ENCODE measurements at regions not wholly inside any gene's neighbourhood (a gene's known extent, or its start where the extent isn't known, plus 50 kb on each side); places are given as distances from the start of the nearest gene placed in this dataset.

DNA sequence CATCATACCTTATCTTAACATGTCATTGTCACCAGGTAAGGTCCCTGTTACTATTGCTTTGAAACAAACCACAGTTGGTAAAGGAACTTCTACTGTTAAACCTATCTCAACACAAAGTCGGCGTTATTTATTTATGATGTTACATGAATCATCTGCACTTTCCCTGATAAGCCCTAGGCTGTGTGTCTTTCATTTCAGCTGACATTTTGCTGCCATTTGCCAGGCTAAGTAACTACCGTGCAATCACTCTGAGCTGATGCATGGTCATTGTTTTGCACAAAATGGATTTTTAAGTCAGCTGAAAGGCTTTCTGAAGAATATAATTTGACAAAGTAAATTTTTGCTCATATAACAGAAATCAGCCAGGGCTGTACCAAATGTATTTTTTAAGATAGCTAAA lies 546.5 kb downstream of the ZNF608 start:
- Histone ChIP-seq H3K27ac (no peak overlapping the region), H3K36me3 (replicated peaks) (no peaks in the 10 kb centered on the region), H3K27me3 (replicated peaks) (no peaks in the 10 kb centered on the region), H3K4me3 (ENCODE audit: low read depth, low read length) (no peak overlapping the region)
- TF ChIP-seq, protein P1, sequence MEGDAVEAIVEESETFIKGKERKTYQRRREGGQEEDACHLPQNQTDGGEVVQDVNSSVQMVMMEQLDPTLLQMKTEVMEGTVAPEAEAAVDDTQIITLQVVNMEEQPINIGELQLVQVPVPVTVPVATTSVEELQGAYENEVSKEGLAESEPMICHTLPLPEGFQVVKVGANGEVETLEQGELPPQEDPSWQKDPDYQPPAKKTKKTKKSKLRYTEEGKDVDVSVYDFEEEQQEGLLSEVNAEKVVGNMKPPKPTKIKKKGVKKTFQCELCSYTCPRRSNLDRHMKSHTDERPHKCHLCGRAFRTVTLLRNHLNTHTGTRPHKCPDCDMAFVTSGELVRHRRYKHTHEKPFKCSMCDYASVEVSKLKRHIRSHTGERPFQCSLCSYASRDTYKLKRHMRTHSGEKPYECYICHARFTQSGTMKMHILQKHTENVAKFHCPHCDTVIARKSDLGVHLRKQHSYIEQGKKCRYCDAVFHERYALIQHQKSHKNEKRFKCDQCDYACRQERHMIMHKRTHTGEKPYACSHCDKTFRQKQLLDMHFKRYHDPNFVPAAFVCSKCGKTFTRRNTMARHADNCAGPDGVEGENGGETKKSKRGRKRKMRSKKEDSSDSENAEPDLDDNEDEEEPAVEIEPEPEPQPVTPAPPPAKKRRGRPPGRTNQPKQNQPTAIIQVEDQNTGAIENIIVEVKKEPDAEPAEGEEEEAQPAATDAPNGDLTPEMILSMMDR (IDR thresholded peaks at IDR 0.05; ENCODE audit: low read depth, low read length, missing control alignments) = no peak
- peak; percentile 9 for DNase-seq
- in situ Hi-C loops (cut with HindIII; ENCODE audit: low pct_ligation_motif_present, low sequenced_read_pairs) = no loop called here

DNA sequence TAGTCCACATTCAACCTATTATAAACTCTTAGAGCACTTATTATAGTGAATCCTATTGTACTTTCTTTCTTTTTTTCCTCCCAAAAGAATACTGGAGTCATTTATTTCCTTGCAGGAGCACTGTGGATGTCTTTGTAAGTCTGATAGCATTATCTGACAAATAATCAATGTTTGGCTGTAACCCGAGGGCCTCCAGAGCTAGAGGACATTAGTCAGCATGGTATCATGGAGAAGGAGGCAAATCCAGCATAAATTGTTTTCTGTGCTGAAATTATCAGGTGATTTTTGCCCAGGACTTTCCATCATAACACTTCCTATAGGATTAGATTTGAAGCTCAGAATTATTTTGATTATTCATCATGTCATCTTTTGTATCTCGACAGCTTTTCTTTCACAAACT lies 551.0 kb downstream of the ZNF608 start:
- H3K36me3 ChIP-seq (replicated peaks) = no peaks in the 10 kb centered on the region
- in situ Hi-C loops (cut with HindIII; ENCODE audit: low pct_ligation_motif_present, low sequenced_read_pairs) = no loop called here
- TF ChIP-seq, protein P1 (IDR thresholded peaks at IDR 0.05; ENCODE audit: low read depth, low read length, missing control alignments) = no peak
- DNase-seq = no peak
- H3K4me3 ChIP-seq (ENCODE audit: low read depth, low read length) = no peak overlapping the region
- H3K27ac ChIP-seq = no peak overlapping the region
- H3K27me3 ChIP-seq (replicated peaks) = no peaks in the 10 kb centered on the region

- Histone ChIP-seq H3K27ac (no peak overlapping the region), H3K36me3 (replicated peaks) (no peaks in the 10 kb centered on the region), H3K27me3 (replicated peaks) (no peaks in the 10 kb centered on the region), H3K4me3 (ENCODE audit: low read depth, low read length) (no peak overlapping the region)
- DNase-seq = no peak
- TF ChIP-seq, protein P1 (IDR thresholded peaks at IDR 0.05; ENCODE audit: low read depth, low read length, missing control alignments) = no peak
- in situ Hi-C loops (cut with HindIII; ENCODE audit: low pct_ligation_motif_present, low sequenced_read_pairs) = no loop called here
Observed at GRCh38 chr5:124194282-124194681, 552.2 kb downstream of the ZNF608 start.

DNA sequence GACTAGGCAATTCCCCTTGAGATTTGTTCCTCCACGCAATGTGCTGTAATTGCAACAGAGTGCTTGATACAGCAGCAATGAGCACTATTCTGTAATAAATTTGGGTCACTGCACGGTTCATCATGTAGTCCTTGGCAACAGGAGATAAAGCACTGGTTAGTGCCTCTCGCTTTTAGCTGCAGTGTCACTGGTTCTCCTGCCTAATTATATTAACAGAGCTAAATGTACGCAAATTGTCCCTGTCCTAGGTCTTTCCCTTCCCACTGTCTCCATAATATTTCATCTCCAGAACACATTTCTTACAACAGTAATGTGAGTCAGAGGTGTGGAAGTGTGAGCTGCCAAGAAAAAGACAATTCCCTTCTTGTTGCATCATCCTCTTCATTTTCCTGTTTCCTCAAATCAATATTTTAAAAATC lies 553.1 kb downstream of the ZNF608 start:
- Histone ChIP-seq H3K36me3 (replicated peaks) (no peaks in the 10 kb centered on the region), H3K27me3 (replicated peaks) (no peaks in the 10 kb centered on the region), H3K27ac (no peak overlapping the region), H3K4me3 (ENCODE audit: low read depth, low read length) (no peak overlapping the region)
- peak; percentile 51 for DNase-seq
- in situ Hi-C loops (cut with HindIII; ENCODE audit: low pct_ligation_motif_present, low sequenced_read_pairs) = no loop called here
- TF ChIP-seq, protein P1 (IDR thresholded peaks at IDR 0.05; ENCODE audit: low read depth, low read length, missing control alignments) = no peak

DNA sequence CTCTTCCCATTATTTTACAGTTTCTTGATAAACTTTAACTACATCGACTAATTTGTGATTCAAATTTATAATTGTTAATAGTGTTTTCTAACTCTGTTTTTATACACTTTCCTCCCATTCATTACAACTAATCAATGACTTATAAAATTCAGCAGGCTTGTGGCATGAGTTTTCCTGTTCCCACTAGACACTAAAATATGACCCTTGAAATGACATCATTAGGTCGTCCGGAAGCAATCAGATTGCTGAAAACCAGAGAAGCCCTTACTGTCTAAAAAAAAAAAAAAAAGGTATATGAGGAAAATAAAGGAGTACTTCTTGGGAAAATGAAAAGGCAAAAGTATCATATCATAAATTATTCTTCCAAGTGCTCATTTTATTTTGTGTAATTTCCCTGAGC lies 553.7 kb downstream of the ZNF608 start:
- in situ Hi-C loops (cut with HindIII; ENCODE audit: low pct_ligation_motif_present, low sequenced_read_pairs) = no loop called here
- TF ChIP-seq, protein P1 (IDR thresholded peaks at IDR 0.05; ENCODE audit: low read depth, low read length, missing control alignments) = no peak
- no peaks in the 10 kb centered on the region for H3K27me3 ChIP-seq (replicated peaks)

GRCh38 chr5:124185716-124186115 lies 560.7 kb downstream of the ZNF608 start:
- DNase-seq = no peak
- TF ChIP-seq, protein P1 (IDR thresholded peaks at IDR 0.05; ENCODE audit: low read depth, low read length, missing control alignments) = no peak
- in situ Hi-C loops (cut with HindIII; ENCODE audit: low pct_ligation_motif_present, low sequenced_read_pairs) = no loop called here
- H3K27me3 ChIP-seq (replicated peaks) = no peaks in the 10 kb centered on the region
- H3K27ac ChIP-seq = no peak overlapping the region
- no peaks in the 10 kb centered on the region for H3K36me3 ChIP-seq (replicated peaks)
- no peak overlapping the region for H3K4me3 ChIP-seq (ENCODE audit: low read depth, low read length)

More for the DNA sequence above, 553.7 kb downstream of the ZNF608 start:
- Histone ChIP-seq H3K4me3 (ENCODE audit: low read depth, low read length) (no peak overlapping the region), H3K36me3 (replicated peaks) (no peaks in the 10 kb centered on the region), H3K27ac (no peak overlapping the region)
- no peak for DNase-seq
